K562 (cell line): ENCODE measurements at regions not wholly inside any gene's neighbourhood (a gene's known extent, or its start where the extent isn't known, plus 50 kb on each side); places are given as distances from the start of the nearest gene placed in this dataset.

Experiments
- ATAC-seq: fragments of 200-7000 bp; cut with Tn5 transposase; 3 replicates; pipeline ENCODE4 v1.9.1; 2020; ENCODE audit warnings: moderate library complexity
- BruUV-seq: library from RNA; stranded (reverse); fragments of 400-500 nt; replicated peaks from 2 replicates; lab custom pipeline; 2021; lab: Mats Ljungman, UMichigan
- CTCF ChIA-PET: fragments of 300-600 bp; formaldehyde crosslinking; extraction: SDS; loops from one replicate; lab custom pipeline; 2021; ENCODE audit warnings: low intra/inter-chr PET ratio; lab: Yijun Ruan, JAX
- POLR2A ChIA-PET: fragments of 300-600, 350-650 bp; sonication (Branson Sonifier 250); formaldehyde crosslinking; extraction: SDS; loops from one replicate; lab custom pipeline; 2021; ENCODE audit warnings: antibody characterized with exemption, inconsistent platforms; lab: Yijun Ruan, JAX
- DNase-seq, 4 experiments: peaks; one replicate each; pipeline versions ENCODE4 v3.0.0 to v3.0.0-alpha.2; 2011 to 2018; ENCODE audit warnings: low spot score in 3 of 4, mixed read lengths in 3 of 4; ENCODE audit errors: extremely low read depth in 1 of 4
- FAIRE-seq: peaks from 2 replicates; lab custom pipeline; 2011; peaks lifted over from hg19 to GRCh38; lab: Jason Lieb, UNC
- H2AFZ ChIP-seq: 2 replicates; pipeline ENCODE4 v1.6.0; 2011; ENCODE audit warnings: low read depth, low read length, control low read depth, inconsistent platforms
- H3K27ac ChIP-seq: fragments of 200-600 bp; 3 replicates; pipeline ENCODE4 v1.8.0; 2011; ENCODE audit warnings: low read depth, mild to moderate bottlenecking, control low read depth, inconsistent platforms, low read length, moderate library complexity, mixed read lengths; ENCODE audit errors: extremely low read depth
- H3K27me3 ChIP-seq, 2 experiments: fragments of 300-600 bp in 1 of 2; 2 replicates in 1 of 2; 3 replicates in 1 of 2; pipeline versions ENCODE4 v1.6.0 to v1.8.0; 2011; ENCODE audit warnings: inconsistent platforms in 2 of 2, low read length in 2 of 2, mild to moderate bottlenecking in 1 of 2, mixed read lengths in 1 of 2, moderate library complexity in 1 of 2; ENCODE audit not compliant: control insufficient read depth in 2 of 2, insufficient read depth in 2 of 2
- H3K36me3 ChIP-seq: fragments of 300-600 bp; 3 replicates; pipeline ENCODE4 v1.8.0; 2011; ENCODE audit warnings: mild to moderate bottlenecking, low read length, inconsistent platforms; ENCODE audit not compliant: control insufficient read depth, insufficient read depth
- H3K4me1 ChIP-seq, 2 experiments: fragments of 200-600 bp in 1 of 2; replicated peaks in 1 of 2; 2 replicates in 1 of 2; 3 replicates in 1 of 2; pipeline versions ENCODE4 v1.5.1 to v1.8.0; 2011; ENCODE audit warnings: inconsistent platforms in 2 of 2, low read length in 2 of 2, mild to moderate bottlenecking in 1 of 2, mixed read lengths in 1 of 2, moderate library complexity in 1 of 2; ENCODE audit not compliant: control insufficient read depth in 2 of 2, insufficient read depth in 2 of 2
- H3K4me2 ChIP-seq: 2 replicates; pipeline ENCODE4 v1.6.1; 2011; ENCODE audit warnings: low read length, control low read depth, inconsistent platforms, mixed read lengths; ENCODE audit not compliant: insufficient read depth
- H3K4me3 ChIP-seq: fragments of 200-600 bp; sonication (generic), shearing (Covaris generic); 2 replicates; pipeline ENCODE4 v1.5.1; 2016; ENCODE audit warnings: control low read depth, inconsistent platforms
- H3K79me2 ChIP-seq: fragments of 200-600 bp; 3 replicates; pipeline ENCODE4 v1.8.0; 2011; ENCODE audit warnings: low read length, inconsistent platforms; ENCODE audit not compliant: control insufficient read depth, insufficient read depth
- H3K9ac ChIP-seq, 2 experiments: 2 replicates each; pipeline versions ENCODE4 v1.6.0 to v1.6.1; 2011; ENCODE audit warnings: low read depth in 2 of 2, low read length in 2 of 2, control low read depth in 1 of 2, inconsistent platforms in 1 of 2, mild to moderate bottlenecking in 1 of 2, mixed read lengths in 1 of 2; ENCODE audit not compliant: insufficient read depth in 1 of 2
- H3K9me1 ChIP-seq: one replicate; pipeline ENCODE4 v1.6.0; 2011; ENCODE audit warnings: inconsistent platforms, mild to moderate bottlenecking, low read length, moderate library complexity; ENCODE audit not compliant: control insufficient read depth, insufficient read depth
- H3K9me3 ChIP-seq: replicated peaks from 2 replicates; pipeline ENCODE4 v1.5.1; 2011; ENCODE audit warnings: low read depth, low read length, inconsistent platforms; ENCODE audit not compliant: control insufficient read depth, insufficient read depth
- H4K20me1 ChIP-seq: replicated peaks from 2 replicates; pipeline ENCODE4 v1.6.1; 2011; ENCODE audit warnings: low read length, inconsistent platforms, mixed read lengths; ENCODE audit not compliant: control insufficient read depth, insufficient read depth
- BACH1 ChIP-seq: fragments of 200-800 bp; sonication (Bioruptor generic); IDR thresholded peaks from 2 replicates; pipeline ENCODE4 v1.6.1; 2016; ENCODE audit warnings: missing genetic modification characterization, missing compliant biosample characterization
- BRF1 ChIP-seq: IDR thresholded peaks from 3 replicates; pipeline ENCODE4 v1.6.1; 2011; ENCODE audit warnings: borderline replicate concordance, mild to moderate bottlenecking; ENCODE audit not compliant: insufficient read length; ENCODE audit errors: extremely low read depth
- CCAR2 ChIP-seq: fragments of 200-400 bp; formaldehyde crosslinking; IDR thresholded peaks from 2 replicates; pipeline ENCODE4 v1.6.1; 2017; ENCODE audit warnings: mild to moderate bottlenecking, low read depth, low read length
- E2F3 ChIP-seq: fragments of 250-450 bp; sonication (Bioruptor Pico); IDR thresholded peaks from 2 replicates; pipeline ENCODE4 v1.4.0; 2020; ENCODE audit warnings: mild to moderate bottlenecking
- EP400 ChIP-seq: fragments of 450-650 bp; IDR thresholded peaks from 2 replicates; pipeline ENCODE4 v1.6.1; 2017; ENCODE audit warnings: antibody characterized with exemption, mild to moderate bottlenecking, moderate library complexity
- EWSR1 ChIP-seq: fragments of 450-650 bp; IDR thresholded peaks from 2 replicates; pipeline ENCODE4 v1.6.1; 2018; ENCODE audit warnings: borderline replicate concordance, mild to moderate bottlenecking, low read depth, moderate library complexity; ENCODE audit not compliant: partially characterized antibody
- FOXP1 ChIP-seq: sonication (generic); formaldehyde crosslinking; IDR thresholded peaks from 2 replicates; pipeline ENCODE4 v1.8.0; 2022; ENCODE audit warnings: mild to moderate bottlenecking, missing genetic modification reagents
- HNRNPH1 ChIP-seq: fragments of 200-400 bp; formaldehyde crosslinking; optimal IDR thresholded peaks from 2 replicates; pipeline ENCODE3; 2017; ENCODE audit warnings: low read depth, mild to moderate bottlenecking, low read length, moderate library complexity
- HSF4 ChIP-seq: fragments of 250-450 bp; sonication (Bioruptor Pico); IDR thresholded peaks from 2 replicates; pipeline ENCODE4 v2.1.2; 2022; ENCODE audit warnings: mild to moderate bottlenecking, moderate library complexity, borderline replicate concordance
- ILF3 ChIP-seq: fragments of 450-650 bp; IDR thresholded peaks from 2 replicates; pipeline ENCODE4 v1.6.1; 2018; ENCODE audit warnings: antibody characterized with exemption, mild to moderate bottlenecking, moderate library complexity, borderline replicate concordance
- JUN ChIP-seq, 2 experiments: sonication (generic) in 1 of 2; formaldehyde crosslinking in 1 of 2; IDR thresholded peaks; 2 replicates each; pipeline versions ENCODE4 v1.6.1 to v1.8.0; 2012 to 2022; ENCODE audit warnings: borderline replicate concordance in 2 of 2, mild to moderate bottlenecking in 2 of 2, improper control_type of control experiment in 1 of 2, low read depth in 1 of 2, low read length in 1 of 2, missing genetic modification reagents in 1 of 2
- NR1H2 ChIP-seq: sonication (generic); formaldehyde crosslinking; IDR thresholded peaks from 2 replicates; pipeline ENCODE4 v1.4.0; 2020; ENCODE audit warnings: mild to moderate bottlenecking, missing genetic modification reagents
- POLR2H ChIP-seq: IDR thresholded peaks from 2 replicates; pipeline ENCODE4 v1.6.1; 2016; ENCODE audit warnings: missing genetic modification characterization, low read depth, mild to moderate bottlenecking, control low read depth, missing compliant biosample characterization, moderate library complexity
- PPARD ChIP-seq: fragments of 250-450 bp; sonication (Bioruptor Pico); IDR thresholded peaks from 2 replicates; pipeline ENCODE4 v1.8.0; 2022; ENCODE audit warnings: inconsistent platforms, mild to moderate bottlenecking, moderate library complexity
- STAT5A ChIP-seq: IDR thresholded peaks from 2 replicates; pipeline ENCODE4 v1.6.1; 2012; ENCODE audit warnings: low read length, inconsistent platforms, borderline replicate concordance
- TSC22D4 ChIP-seq: fragments of 450-650 bp; IDR thresholded peaks from 2 replicates; pipeline ENCODE4 v1.6.1; 2016; ENCODE audit warnings: missing genetic modification characterization, missing biosample characterization, control low read depth
- ZNF253 ChIP-seq: fragments of 250-450 bp; sonication (Bioruptor Pico); conservative IDR thresholded peaks from 2 replicates; pipeline ENCODE4 v1.6.1; 2021; ENCODE audit warnings: mild to moderate bottlenecking
- ZNF717 ChIP-seq: fragments of 250-450 bp; sonication (Bioruptor Pico); IDR thresholded peaks from 2 replicates; pipeline ENCODE4 v1.5.0; 2021
- ZNF780A ChIP-seq: fragments of 250-450 bp; sonication (Bioruptor Pico); IDR thresholded peaks from 2 replicates; pipeline ENCODE4 v1.5.0; 2021; ENCODE audit warnings: mild to moderate bottlenecking
- WGBS: fragments of 100-300 bp; shearing (Covaris generic); methylation state at CpG from one replicate; pipeline ENCODE4 v1.1.6; 2016; ENCODE audit warnings: low coverage, mixed read lengths; ENCODE audit not compliant: insufficient coverage; ENCODE audit errors: missing lambda C conversion rate; 5-methylcytosine and 5-hydroxymethylcytosine counted together
- in situ Hi-C: fragments of 300-500 bp; cut with MboI; formaldehyde crosslinking; loops from 4 replicates; pipeline ENCODE4 v1.15.0; 2018; ENCODE audit warnings: inconsistent platforms, mixed read lengths
- intact Hi-C: fragments of 100-400 bp; cut with micrococcal nuclease; formaldehyde crosslinking; loops from 2 replicates; pipeline ENCODE4 v1.14.2; 2022

DNA sequence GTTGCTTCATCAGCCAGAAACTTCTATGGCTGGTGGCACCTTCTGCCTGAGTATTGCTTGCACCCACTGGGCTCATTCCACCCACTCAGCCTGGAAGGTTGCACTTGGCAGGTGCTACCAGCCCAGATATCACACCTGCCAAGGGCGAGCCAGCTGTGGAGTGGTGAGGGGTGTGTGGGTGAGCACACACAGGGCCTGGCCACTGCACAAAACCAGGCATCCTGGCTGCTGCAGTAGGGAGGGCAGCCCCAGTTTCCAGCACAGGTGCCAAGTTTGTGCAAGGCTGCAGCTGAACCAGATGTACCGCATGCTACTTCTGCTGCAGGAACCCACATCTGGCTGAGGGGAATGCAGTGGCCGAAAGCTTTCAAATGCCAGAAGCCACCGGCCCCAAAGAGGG, 1147.8 kb downstream of the FSCB start:
- Histone ChIP-seq H3K27ac (no peak overlapping the region), H4K20me1 (no peaks in the 10 kb centered on the region), H3K9me3 (no peaks in the 10 kb centered on the region), H3K9ac (no peak overlapping the region), H3K4me2 (no peak overlapping the region), H3K9me1 (no peaks in the 10 kb centered on the region), H3K4me3 (no peak overlapping the region), H3K27me3 (no peaks in the 10 kb centered on the region), H3K36me3 (no peaks in the 10 kb centered on the region), H3K79me2 (no peaks in the 10 kb centered on the region), H2AFZ (no peak overlapping the region), H3K4me1 (no peaks in the 10 kb centered on the region)
- no TSS peak for BruUV-seq
- ATAC-seq (no peak), FAIRE-seq (no peak), DNase-seq (no peak)
- POLR2A ChIA-PET = no interaction called here
- TF ChIP-seq FOXP1 (no peak), BRF1 (no peak), ZNF780A (CRISPR knock-in tag) (no peak), TSC22D4 (tag) (no peak), EWSR1 (no peak), JUN (IDR thresholded peaks at IDR 0.05; ENCODE audit: borderline replicate concordance, low read depth, low read length) (no peak), JUN (CRISPR knock-in tag; IDR thresholded peaks at IDR 0.05; ENCODE audit: borderline replicate concordance) (no peak), HNRNPH1 (no peak), POLR2H (tag) (no peak), HSF4 (no peak), BACH1 (tag) (no peak), NR1H2 (CRISPR knock-in tag) (no peak), CCAR2 (no peak), ILF3 (no peak), ZNF253 (CRISPR knock-in tag) (no peak), ZNF717 (CRISPR knock-in tag) (no peak), E2F3 (CRISPR knock-in tag) (no peak), EP400 (no peak), PPARD (CRISPR knock-in tag) (no peak), STAT5A (no peak)
- CTCF ChIA-PET = no interaction called here
- 8% methylated on average over 3 of the region's 4 CpGs for WGBS
- intact Hi-C loops = no loop called here
- in situ Hi-C loops = no loop called here
